CD4-positive, alpha-beta memory T cell (primary cell): ENCODE measurements at regions not wholly inside any gene's neighbourhood (a gene's known extent, or its start where the extent isn't known, plus 50 kb on each side); places are given as distances from the start of the nearest gene placed in this dataset.

Source experiments
- CTCF ChIA-PET: fragments of 350-600 bp; sonication (Branson Sonifier 250); formaldehyde crosslinking; loops from one replicate; lab custom pipeline; 2021; ENCODE audit warnings: inconsistent platforms; ENCODE audit not compliant: partially characterized antibody; lab: Charles Lee
- POLR2A ChIA-PET: fragments of 350-600 bp; sonication (Branson Sonifier 250); formaldehyde crosslinking; loops from one replicate; lab custom pipeline; 2021; ENCODE audit not compliant: partially characterized antibody; lab: Charles Lee
- DNase-seq, 5 donors: peaks; one replicate each; pipeline versions ENCODE4 v3.0.0 to v3.0.0-alpha.2; 2020 to 2022; ENCODE audit warnings: mixed read lengths in 1 of 5
- H3K27ac ChIP-seq: one replicate; pipeline ENCODE4 v1.7.0; 2013; ENCODE audit warnings: low read depth, low read length
- H3K27me3 ChIP-seq: 2 replicates; pipeline ENCODE4 v1.7.0; 2013; ENCODE audit warnings: mild to moderate bottlenecking, low read length, moderate library complexity; ENCODE audit not compliant: insufficient read depth
- H3K36me3 ChIP-seq: 2 replicates; pipeline ENCODE4 v1.7.0; 2013; ENCODE audit warnings: mild to moderate bottlenecking, low read length, moderate library complexity; ENCODE audit not compliant: insufficient read depth
- H3K4me1 ChIP-seq: 2 replicates; pipeline ENCODE4 v1.7.0; 2013; ENCODE audit warnings: mild to moderate bottlenecking, low read length, moderate library complexity; ENCODE audit not compliant: insufficient read depth
- H3K4me3 ChIP-seq, 2 donors: one replicate each; pipeline ENCODE4 v1.7.0; 2013; ENCODE audit warnings: low read length in 2 of 2, mild to moderate bottlenecking in 1 of 2
- H3K9me3 ChIP-seq, 2 donors: one replicate each; pipeline ENCODE4 v1.7.0; 2013; ENCODE audit warnings: low read length in 2 of 2, control low read depth in 1 of 2; ENCODE audit not compliant: control insufficient read depth in 1 of 2
- H3K27ac Mint-ChIP-seq, 7 donors: one replicate each; pipeline ENCODE4 v1.8.0; 2020 to 2021; ENCODE audit warnings: mixed read lengths in 7 of 7, mild to moderate bottlenecking in 6 of 7, inconsistent platforms in 3 of 7, moderate library complexity in 3 of 7
- H3K27me3 Mint-ChIP-seq, 2 donors: one replicate each; pipeline ENCODE4 v1.8.0; 2020 to 2021; ENCODE audit warnings: mixed read lengths in 2 of 2
- H3K36me3 Mint-ChIP-seq, 2 donors: one replicate each; pipeline ENCODE4 v1.8.0; 2020 to 2021; ENCODE audit warnings: mixed read lengths in 2 of 2, inconsistent platforms in 1 of 2, mild to moderate bottlenecking in 1 of 2
- H3K4me1 Mint-ChIP-seq, 4 donors: one replicate each; pipeline ENCODE4 v1.8.0; 2020 to 2021; ENCODE audit warnings: mixed read lengths in 4 of 4, mild to moderate bottlenecking in 1 of 4
- H3K4me3 Mint-ChIP-seq, 8 donors: one replicate each; pipeline ENCODE4 v1.8.0; 2020 to 2021; ENCODE audit warnings: mixed read lengths in 8 of 8, mild to moderate bottlenecking in 7 of 8, moderate library complexity in 6 of 8, inconsistent platforms in 3 of 8
- H3K9me3 Mint-ChIP-seq, 8 donors: one replicate each; pipeline ENCODE4 v1.8.0; 2020 to 2021; ENCODE audit warnings: mixed read lengths in 8 of 8, mild to moderate bottlenecking in 5 of 8, inconsistent platforms in 3 of 8, moderate library complexity in 1 of 8
- intact Hi-C: fragments of 100-400 bp; cut with micrococcal nuclease; formaldehyde crosslinking; loops from one replicate; pipeline ENCODE4 v1.15.1; 2023

GRCh38 chr3:99418709-99419108 lies 219.7 kb upstream of the COL8A1 start:
- H3K4me3 Mint-ChIP-seq = no peak overlapping the region
- H3K4me1 Mint-ChIP-seq = no peaks in the 10 kb centered on the region
- peaks cover 0 to 3% (median 0%) of the 10 kb centered on the region in 8 donors for H3K9me3 Mint-ChIP-seq
- Histone ChIP-seq H3K4me1 (no peaks in the 10 kb centered on the region), H3K4me3 (no peak overlapping the region), H3K36me3 (no peaks in the 10 kb centered on the region), H3K9me3 (no peaks in the 10 kb centered on the region), H3K27me3 (no peaks in the 10 kb centered on the region), H3K27ac (no peak overlapping the region)
- intact Hi-C loops = no loop called here
- no peaks in the 10 kb centered on the region for H3K27me3 Mint-ChIP-seq
- CTCF ChIA-PET = no interaction called here
- POLR2A ChIA-PET = no interaction called here
- no peaks in the 10 kb centered on the region for H3K36me3 Mint-ChIP-seq
- H3K27ac Mint-ChIP-seq = peak overlapping the region in 1 of 7 donors; percentile 5
- DNase-seq = no peak

- no peaks in the 10 kb centered on the region for H3K27me3 Mint-ChIP-seq
- H3K4me3 ChIP-seq = no peak overlapping the region
- no peaks in the 10 kb centered on the region for H3K9me3 ChIP-seq
- intact Hi-C loops = no loop called here
- ChIA-PET POLR2A (no interaction called here), CTCF (no interaction called here)
- no peaks in the 10 kb centered on the region for H3K36me3 Mint-ChIP-seq
- H3K4me1 Mint-ChIP-seq = no peaks in the 10 kb centered on the region
- peaks cover 0 to 3% (median 0%) of the 10 kb centered on the region in 8 donors for H3K9me3 Mint-ChIP-seq
- no peak overlapping the region for H3K4me3 Mint-ChIP-seq
- H3K27ac ChIP-seq = no peak overlapping the region
- H3K36me3 ChIP-seq = no peaks in the 10 kb centered on the region
- no peaks in the 10 kb centered on the region for H3K27me3 ChIP-seq
- H3K27ac Mint-ChIP-seq = no peak overlapping the region
- no peak for DNase-seq
- no peaks in the 10 kb centered on the region for H3K4me1 ChIP-seq
These were observed 220.2 kb upstream of the COL8A1 start for GRCh38 chr3:99418209-99418635.

DNA sequence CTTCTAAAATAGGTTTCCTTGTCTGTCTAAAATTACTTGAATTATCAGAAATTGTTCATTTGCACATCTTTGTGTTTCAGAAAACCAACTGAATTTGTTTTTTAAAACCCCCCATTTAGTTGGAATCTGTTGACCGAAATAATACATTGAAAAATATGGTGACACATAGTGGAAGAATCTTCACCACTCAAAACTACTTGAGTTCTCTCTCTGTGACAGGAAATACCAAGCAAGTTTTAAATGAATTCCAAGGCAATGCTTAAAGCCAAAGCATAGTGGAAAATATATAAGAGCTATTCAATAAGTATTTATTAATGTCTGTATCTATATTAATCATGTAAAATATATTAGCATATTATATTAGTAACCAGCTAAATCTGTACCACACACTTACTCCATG lies 224.9 kb upstream of the COL8A1 start:
- no peak overlapping the region for H3K4me3 ChIP-seq
- no peak overlapping the region for H3K4me3 Mint-ChIP-seq
- ChIA-PET POLR2A (no interaction called here), CTCF (no interaction called here)
- H3K36me3 ChIP-seq = no peaks in the 10 kb centered on the region
- intact Hi-C loops = no loop called here
- H3K27ac ChIP-seq = no peak overlapping the region
- H3K9me3 Mint-ChIP-seq = peaks cover 0 to 4% (median 0%) of the 10 kb centered on the region in 8 donors
- H3K27ac Mint-ChIP-seq = no peak overlapping the region
- no peaks in the 10 kb centered on the region for H3K27me3 Mint-ChIP-seq
- no peaks in the 10 kb centered on the region for H3K36me3 Mint-ChIP-seq
- no peaks in the 10 kb centered on the region for H3K4me1 Mint-ChIP-seq
- no peaks in the 10 kb centered on the region for H3K4me1 ChIP-seq
- H3K9me3 ChIP-seq = no peaks in the 10 kb centered on the region
- H3K27me3 ChIP-seq = no peaks in the 10 kb centered on the region
- DNase-seq = no peak

GRCh38 chr3:99410789-99411311 lies 227.5 kb upstream of the COL8A1 start:
- H3K27ac ChIP-seq = no peak overlapping the region
- Mint-ChIP-seq H3K4me1 (no peaks in the 10 kb centered on the region), H3K27ac (no peak overlapping the region), H3K9me3 (peaks cover 0 to 4% (median 0%) of the 10 kb centered on the region in 8 donors), H3K36me3 (no peaks in the 10 kb centered on the region), H3K27me3 (peaks cover 0 to 2% of the 10 kb centered on the region in 2 donors), H3K4me3 (no peak overlapping the region)
- intact Hi-C loops = no loop called here
- H3K4me1 ChIP-seq = no peaks in the 10 kb centered on the region
- no peaks in the 10 kb centered on the region for H3K27me3 ChIP-seq
- DNase-seq = no peak
- ChIA-PET POLR2A (no interaction called here), CTCF (no interaction called here)
- H3K9me3 ChIP-seq = no peaks in the 10 kb centered on the region
- H3K36me3 ChIP-seq = no peaks in the 10 kb centered on the region
- H3K4me3 ChIP-seq = no peak overlapping the region

DNA sequence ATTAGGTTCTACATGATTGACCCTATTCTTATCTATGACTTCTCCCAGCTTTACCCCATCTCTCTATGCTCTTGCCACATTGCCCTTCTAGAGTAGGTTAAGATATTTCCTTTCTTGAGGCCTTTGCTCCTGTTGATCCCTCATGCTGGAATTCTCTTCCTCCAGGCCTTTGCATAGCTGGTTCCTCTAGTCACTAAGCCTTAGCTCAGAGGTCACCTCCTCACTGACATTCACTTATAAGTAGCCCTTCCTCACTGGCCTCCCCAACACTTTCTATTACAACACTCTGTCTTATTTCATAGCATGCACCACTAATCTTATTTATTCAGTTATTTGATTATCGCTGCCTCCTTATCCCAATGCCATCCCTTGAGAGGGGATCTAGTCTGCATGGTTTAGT lies 228.4 kb upstream of the COL8A1 start:
- ChIA-PET POLR2A (no interaction called here), CTCF (no interaction called here)
- H3K27ac ChIP-seq = no peak overlapping the region
- intact Hi-C loops = no loop called here
- H3K27me3 Mint-ChIP-seq = peaks cover 0 to 2% of the 10 kb centered on the region in 2 donors
- H3K27me3 ChIP-seq = no peaks in the 10 kb centered on the region
- no peak overlapping the region for H3K27ac Mint-ChIP-seq
- no peaks in the 10 kb centered on the region for H3K4me1 Mint-ChIP-seq
- no peaks in the 10 kb centered on the region for H3K36me3 ChIP-seq
- H3K4me1 ChIP-seq = no peaks in the 10 kb centered on the region
- H3K36me3 Mint-ChIP-seq = no peaks in the 10 kb centered on the region
- H3K9me3 ChIP-seq = no peaks in the 10 kb centered on the region
- H3K9me3 Mint-ChIP-seq = peaks cover 0 to 4% (median 0%) of the 10 kb centered on the region in 8 donors
- H3K4me3 Mint-ChIP-seq = no peak overlapping the region
- DNase-seq = no peak
- H3K4me3 ChIP-seq = no peak overlapping the region

DNA sequence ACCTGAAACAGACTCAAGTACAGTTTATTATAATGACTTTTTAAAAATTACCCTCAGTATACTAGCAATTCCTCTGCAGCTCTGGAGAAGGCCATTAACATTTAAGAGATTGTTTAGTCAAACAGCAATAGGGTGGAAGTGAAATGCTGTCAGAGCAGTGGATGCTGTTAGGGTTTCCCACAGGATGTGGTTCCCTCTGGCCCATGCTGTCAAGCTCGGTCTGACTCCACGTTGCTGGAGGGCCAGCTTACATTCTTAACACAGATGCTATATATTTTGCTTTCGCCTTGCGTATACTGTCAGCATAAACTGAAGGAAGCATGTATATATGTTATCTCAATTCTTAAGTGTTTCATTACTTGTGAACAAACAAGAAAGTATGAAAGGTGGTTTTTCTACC lies 231.1 kb upstream of the COL8A1 start:
- no peaks in the 10 kb centered on the region for H3K36me3 Mint-ChIP-seq

DNA sequence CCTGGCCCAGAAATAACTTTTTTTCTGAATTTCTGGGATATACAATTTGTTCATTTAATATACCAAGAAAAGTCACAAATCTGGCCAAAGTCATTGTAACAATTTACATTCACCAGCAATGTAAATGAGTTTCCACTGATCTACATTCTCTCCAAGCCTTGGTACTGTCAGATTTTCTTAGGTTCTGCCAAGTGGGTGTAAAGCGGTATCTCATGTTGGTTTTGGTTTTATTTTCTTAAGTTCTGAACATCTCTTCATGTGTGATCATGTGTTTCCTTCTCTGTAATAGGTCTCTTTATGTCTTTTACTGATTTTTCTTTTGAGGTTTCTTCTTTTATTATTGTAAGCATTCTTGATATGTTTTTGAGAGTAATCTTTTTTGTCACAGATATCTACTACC lies 235.6 kb upstream of the COL8A1 start:
- no peak for DNase-seq
- intact Hi-C loops = no loop called here
- H3K27me3 ChIP-seq = no peaks in the 10 kb centered on the region
- POLR2A ChIA-PET = no interaction called here
- H3K27ac Mint-ChIP-seq = no peak overlapping the region
- peaks cover 0 to 2% of the 10 kb centered on the region in 2 donors for H3K27me3 Mint-ChIP-seq
- no peaks in the 10 kb centered on the region for H3K36me3 Mint-ChIP-seq
- H3K4me1 ChIP-seq = no peaks in the 10 kb centered on the region
- no peaks in the 10 kb centered on the region for H3K4me1 Mint-ChIP-seq
- CTCF ChIA-PET = no interaction called here
- H3K4me3 Mint-ChIP-seq = no peak overlapping the region
- no peaks in the 10 kb centered on the region for H3K9me3 ChIP-seq
- H3K36me3 ChIP-seq = no peaks in the 10 kb centered on the region
- no peak overlapping the region for H3K27ac ChIP-seq
- H3K4me3 ChIP-seq = no peak overlapping the region
- peaks cover 3 to 17% (median 12%) of the 10 kb centered on the region in 8 donors for H3K9me3 Mint-ChIP-seq

More for the DNA sequence above, 231.1 kb upstream of the COL8A1 start:
- intact Hi-C loops = no loop called here
- CTCF ChIA-PET = no interaction called here
- Mint-ChIP-seq H3K4me1 (no peaks in the 10 kb centered on the region), H3K4me3 (no peak overlapping the region), H3K27ac (no peak overlapping the region), H3K27me3 (peaks cover 0 to 2% of the 10 kb centered on the region in 2 donors), H3K9me3 (peaks cover 0 to 4% (median 1%) of the 10 kb centered on the region in 8 donors)
- H3K36me3 ChIP-seq = no peaks in the 10 kb centered on the region
- no peaks in the 10 kb centered on the region for H3K27me3 ChIP-seq
- H3K9me3 ChIP-seq = no peaks in the 10 kb centered on the region
- POLR2A ChIA-PET = no interaction called here
- no peak for DNase-seq
- no peaks in the 10 kb centered on the region for H3K4me1 ChIP-seq
- H3K4me3 ChIP-seq = no peak overlapping the region
- no peak overlapping the region for H3K27ac ChIP-seq

GRCh38 chr3:99400352-99400751 lies 238.0 kb upstream of the COL8A1 start:
- Mint-ChIP-seq H3K4me1 (no peaks in the 10 kb centered on the region), H3K9me3 (peaks cover 3 to 17% (median 14%) of the 10 kb centered on the region in 8 donors), H3K4me3 (no peak overlapping the region), H3K27ac (no peak overlapping the region), H3K36me3 (no peaks in the 10 kb centered on the region), H3K27me3 (no peaks in the 10 kb centered on the region)
- Histone ChIP-seq H3K4me3 (no peak overlapping the region), H3K9me3 (no peaks in the 10 kb centered on the region), H3K36me3 (no peaks in the 10 kb centered on the region), H3K27ac (no peak overlapping the region), H3K27me3 (no peaks in the 10 kb centered on the region), H3K4me1 (no peaks in the 10 kb centered on the region)
- CTCF ChIA-PET = no interaction called here
- POLR2A ChIA-PET = no interaction called here
- intact Hi-C loops = no loop called here
- DNase-seq = no peak
